Spleen (tissue), 11 donors: ENCODE measurements at regions not wholly inside any gene's neighbourhood (a gene's known extent, or its start where the extent isn't known, plus 50 kb on each side); places are given as distances from the start of the nearest gene placed in this dataset.

Source experiments
- DNase-seq: peaks from one replicate; pipeline ENCODE4 v3.0.0-alpha.2; 2020
- H3K27ac ChIP-seq, 8 donors: fragments of 200-600 bp; sonication (generic) in 7 of 8; 1 replicate in 4 of 8; 2 replicates in 4 of 8; pipeline versions ENCODE4 v1.5.0 to v1.8.0; 2016 to 2021; ENCODE audit warnings: inconsistent platforms in 4 of 8, mild to moderate bottlenecking in 4 of 8, moderate library complexity in 1 of 8
- H3K27me3 ChIP-seq, 7 donors: fragments of 200-600 bp; sonication (generic) in 6 of 7; replicated peaks in 1 of 7; 1 replicate in 4 of 7; 2 replicates in 3 of 7; pipeline versions ENCODE4 v1.5.0 to v1.8.0; 2016 to 2021; ENCODE audit warnings: inconsistent platforms in 3 of 7, mild to moderate bottlenecking in 1 of 7
- H3K36me3 ChIP-seq, 6 donors: fragments of 200-600 bp; sonication (generic) in 5 of 6; 1 replicate in 4 of 6; 2 replicates in 2 of 6; pipeline versions ENCODE4 v1.5.0 to v1.8.0; 2016 to 2021; ENCODE audit warnings: inconsistent platforms in 2 of 6
- H3K4me1 ChIP-seq, 6 donors: fragments of 200-600 bp; sonication (generic) in 5 of 6; 1 replicate in 3 of 6; 2 replicates in 3 of 6; pipeline versions ENCODE4 v1.5.0 to v1.8.0; 2016 to 2021; ENCODE audit warnings: inconsistent platforms in 3 of 6
- H3K4me3 ChIP-seq, 8 donors: fragments of 200-600 bp; sonication (generic) in 7 of 8; 1 replicate in 4 of 8; 2 replicates in 4 of 8; pipeline versions ENCODE4 v1.5.0 to v1.8.0; 2016 to 2021; ENCODE audit warnings: inconsistent platforms in 4 of 8, mild to moderate bottlenecking in 4 of 8, moderate library complexity in 2 of 8
- H3K9me3 ChIP-seq, 8 donors: fragments of 200-600 bp; sonication (generic) in 7 of 8; 1 replicate in 4 of 8; 2 replicates in 4 of 8; pipeline versions ENCODE4 v1.5.0 to v1.8.0; 2016 to 2021; ENCODE audit warnings: inconsistent platforms in 4 of 8
- POLR2A ChIP-seq, 3 donors: fragments of 450-650 bp; IDR thresholded peaks; one replicate each; pipeline ENCODE4 v1.5.1; 2017; ENCODE audit warnings: antibody characterized with exemption in 3 of 3, mild to moderate bottlenecking in 1 of 3
- POLR2AphosphoS5 ChIP-seq, 3 donors: sonication (generic); formaldehyde crosslinking; IDR thresholded peaks; one replicate each; pipeline ENCODE4 v1.5.1; 2017; ENCODE audit warnings: antibody characterized with exemption in 3 of 3
- WGBS, 5 donors: extraction: QIAGEN DNeasy Blood & Tissue Kit in 3 of 5; methylation state at CpG; one replicate each; pipeline versions ENCODE4 v1.1.5 to v1.1.7; 2013 to 2018; 5-methylcytosine and 5-hydroxymethylcytosine counted together
- intact Hi-C: fragments of 100-400 bp; cut with DNase I; formaldehyde crosslinking; loops from one replicate; pipeline ENCODE4 v1.15.0; 2023; ENCODE audit warnings: low total_unique reads
- TF ChIP-seq, protein P1 (sequence below), 11 experiments: fragments of 200-600 bp in 7 of 11; fragments of 450-650 bp in 4 of 11; sonication (generic) in 4 of 11; IDR thresholded peaks in 8 of 11; conservative IDR thresholded peaks in 3 of 11; 1 replicate in 7 of 11; 2 replicates in 4 of 11; pipeline versions ENCODE4 v1.4.0 to v1.8.0; 2016 to 2021; ENCODE audit warnings: antibody characterized with exemption in 11 of 11, inconsistent platforms in 4 of 11, mild to moderate bottlenecking in 1 of 11
- donor health status: healthy with polysubstance abuse.
- donor health status: DM: no; HTN: no; CAD: no; lungs with moderate emphysema.
- donor health status: DM: no; HTN: no; CAD: no.
- donor health status: Bipolar disorder and iron deficiency.
- donor health status: healthy.
- donor health status: DM: no; HTN: no; CAD: no.
- donor health status: DM: yes; HTN: yes; CAD: no.

DNA sequence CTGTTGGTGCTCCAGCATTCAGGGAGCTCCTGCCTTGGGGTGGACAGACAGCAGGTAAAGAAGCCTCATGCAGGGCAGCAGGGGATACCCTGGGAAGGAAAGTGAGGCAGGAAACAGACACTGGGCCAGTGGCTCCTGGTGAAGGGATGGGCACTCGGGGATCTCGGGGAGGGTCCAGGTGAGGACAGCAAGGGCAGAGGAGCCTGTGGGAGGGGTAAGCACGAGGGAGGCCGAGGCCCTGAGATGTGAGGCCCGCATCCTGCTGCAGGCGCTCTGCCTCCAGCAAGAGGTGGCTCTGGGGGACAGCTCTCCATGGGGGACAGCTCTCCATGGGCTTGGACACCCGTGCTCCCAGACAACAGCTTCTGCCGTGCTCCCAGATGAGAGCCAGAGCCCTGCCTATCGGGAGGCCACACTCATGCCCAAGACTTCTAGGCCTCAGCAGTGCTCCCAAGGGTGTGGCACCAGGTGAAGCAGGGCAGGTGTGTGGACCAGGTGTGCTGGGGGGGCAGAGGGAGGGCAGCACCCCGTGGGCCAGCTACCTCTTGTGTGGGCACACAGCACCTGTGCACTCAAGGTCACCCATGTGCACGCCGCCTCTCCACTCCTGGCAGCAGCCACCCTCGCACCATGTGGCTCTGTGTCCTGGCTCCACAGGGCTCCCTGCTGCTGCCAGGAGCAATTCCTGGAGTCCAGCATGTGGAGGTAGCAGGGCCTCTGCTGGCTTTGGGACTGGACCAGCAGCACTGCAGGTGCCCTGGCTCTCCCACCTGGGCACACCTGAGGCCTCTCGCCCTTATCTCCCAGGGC, 93.6 kb upstream of the INSIG1 start:
- H3K9me3 ChIP-seq = no peaks in the 10 kb centered on the region
- H3K36me3 ChIP-seq = no peaks in the 10 kb centered on the region
- no peak overlapping the region for H3K4me3 ChIP-seq
- WGBS, 5 donors = 91 to 98% (median 93%) methylated on average over 9 to 14 of the region's 14 CpGs
- TF ChIP-seq POLR2A (IDR thresholded peaks at IDR 0.05) (no peak), POLR2AphosphoS5 (IDR thresholded peaks at IDR 0.05) (no peak)
- TF ChIP-seq, protein P1, sequence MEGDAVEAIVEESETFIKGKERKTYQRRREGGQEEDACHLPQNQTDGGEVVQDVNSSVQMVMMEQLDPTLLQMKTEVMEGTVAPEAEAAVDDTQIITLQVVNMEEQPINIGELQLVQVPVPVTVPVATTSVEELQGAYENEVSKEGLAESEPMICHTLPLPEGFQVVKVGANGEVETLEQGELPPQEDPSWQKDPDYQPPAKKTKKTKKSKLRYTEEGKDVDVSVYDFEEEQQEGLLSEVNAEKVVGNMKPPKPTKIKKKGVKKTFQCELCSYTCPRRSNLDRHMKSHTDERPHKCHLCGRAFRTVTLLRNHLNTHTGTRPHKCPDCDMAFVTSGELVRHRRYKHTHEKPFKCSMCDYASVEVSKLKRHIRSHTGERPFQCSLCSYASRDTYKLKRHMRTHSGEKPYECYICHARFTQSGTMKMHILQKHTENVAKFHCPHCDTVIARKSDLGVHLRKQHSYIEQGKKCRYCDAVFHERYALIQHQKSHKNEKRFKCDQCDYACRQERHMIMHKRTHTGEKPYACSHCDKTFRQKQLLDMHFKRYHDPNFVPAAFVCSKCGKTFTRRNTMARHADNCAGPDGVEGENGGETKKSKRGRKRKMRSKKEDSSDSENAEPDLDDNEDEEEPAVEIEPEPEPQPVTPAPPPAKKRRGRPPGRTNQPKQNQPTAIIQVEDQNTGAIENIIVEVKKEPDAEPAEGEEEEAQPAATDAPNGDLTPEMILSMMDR (IDR thresholded peaks at IDR 0.05 in 8 of 11, conservative IDR thresholded peaks at IDR 0.05 in 3 of 11) = no peak
- peak overlapping the region in 4 of 8 donors; percentile 86 to 97 (median 92) for H3K27ac ChIP-seq
- no peaks in the 10 kb centered on the region for H3K27me3 ChIP-seq
- H3K4me1 ChIP-seq = peaks cover 0 to 26% (median 15%) of the 10 kb centered on the region in 6 donors
- DNase-seq = peak; percentile 85
- intact Hi-C loops = no loop called here

DNA sequence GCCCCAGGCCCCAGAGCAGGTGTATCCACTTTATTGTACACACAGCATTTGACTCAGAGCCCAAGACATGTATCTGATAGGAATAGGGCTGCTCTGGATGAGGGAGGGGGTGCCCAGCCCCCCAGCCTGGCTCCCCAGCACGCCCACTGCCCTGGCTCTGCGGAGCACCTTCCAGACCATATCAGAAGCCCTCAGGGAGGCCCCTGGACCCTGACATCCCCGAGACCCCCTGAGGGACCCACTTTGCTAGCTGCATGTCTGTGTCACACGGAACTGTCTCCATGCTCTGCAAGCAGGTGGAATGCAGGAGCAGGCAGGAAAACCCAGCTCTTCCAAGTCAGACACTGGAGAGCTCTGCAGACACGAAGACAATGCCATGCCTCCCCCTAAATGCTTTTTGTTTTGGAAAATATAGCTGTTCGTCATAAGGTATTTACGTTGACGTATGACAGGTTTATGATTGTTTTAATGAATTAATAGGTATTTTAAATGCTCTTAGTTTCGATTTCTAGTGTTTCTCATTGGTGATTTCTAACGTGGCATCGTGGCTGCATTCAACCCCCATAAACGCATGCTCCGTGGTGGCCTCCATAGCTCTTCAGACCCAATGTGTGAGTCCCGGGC, 92.8 kb upstream of the INSIG1 start:
- no peaks in the 10 kb centered on the region for H3K9me3 ChIP-seq
- peak overlapping the region in 7 of 8 donors; percentile 34 to 70 (median 42) for H3K4me3 ChIP-seq
- peak; percentile 83 for DNase-seq
- intact Hi-C loops = loop anchor here (5.0 kb wide), 2 partner anchors 92 to 278 kb away; partner anchors contain the start of gene INSIG1
- H3K4me1 ChIP-seq = peaks cover 0 to 28% (median 15%) of the 10 kb centered on the region in 6 donors
- H3K36me3 ChIP-seq = no peaks in the 10 kb centered on the region
- 47 to 56% (median 51%) methylated on average over 14 of the region's 14 CpGs for WGBS, 5 donors
- no peak for TF ChIP-seq POLR2AphosphoS5 (IDR thresholded peaks at IDR 0.05)
- no peak for TF ChIP-seq POLR2A (IDR thresholded peaks at IDR 0.05)
- TF ChIP-seq, protein P1 (IDR thresholded peaks at IDR 0.05 in 8 of 11, conservative IDR thresholded peaks at IDR 0.05 in 3 of 11) = no peak
- peak overlapping the region; percentile 72 to 97 (median 90) for H3K27ac ChIP-seq
- no peaks in the 10 kb centered on the region for H3K27me3 ChIP-seq

DNA sequence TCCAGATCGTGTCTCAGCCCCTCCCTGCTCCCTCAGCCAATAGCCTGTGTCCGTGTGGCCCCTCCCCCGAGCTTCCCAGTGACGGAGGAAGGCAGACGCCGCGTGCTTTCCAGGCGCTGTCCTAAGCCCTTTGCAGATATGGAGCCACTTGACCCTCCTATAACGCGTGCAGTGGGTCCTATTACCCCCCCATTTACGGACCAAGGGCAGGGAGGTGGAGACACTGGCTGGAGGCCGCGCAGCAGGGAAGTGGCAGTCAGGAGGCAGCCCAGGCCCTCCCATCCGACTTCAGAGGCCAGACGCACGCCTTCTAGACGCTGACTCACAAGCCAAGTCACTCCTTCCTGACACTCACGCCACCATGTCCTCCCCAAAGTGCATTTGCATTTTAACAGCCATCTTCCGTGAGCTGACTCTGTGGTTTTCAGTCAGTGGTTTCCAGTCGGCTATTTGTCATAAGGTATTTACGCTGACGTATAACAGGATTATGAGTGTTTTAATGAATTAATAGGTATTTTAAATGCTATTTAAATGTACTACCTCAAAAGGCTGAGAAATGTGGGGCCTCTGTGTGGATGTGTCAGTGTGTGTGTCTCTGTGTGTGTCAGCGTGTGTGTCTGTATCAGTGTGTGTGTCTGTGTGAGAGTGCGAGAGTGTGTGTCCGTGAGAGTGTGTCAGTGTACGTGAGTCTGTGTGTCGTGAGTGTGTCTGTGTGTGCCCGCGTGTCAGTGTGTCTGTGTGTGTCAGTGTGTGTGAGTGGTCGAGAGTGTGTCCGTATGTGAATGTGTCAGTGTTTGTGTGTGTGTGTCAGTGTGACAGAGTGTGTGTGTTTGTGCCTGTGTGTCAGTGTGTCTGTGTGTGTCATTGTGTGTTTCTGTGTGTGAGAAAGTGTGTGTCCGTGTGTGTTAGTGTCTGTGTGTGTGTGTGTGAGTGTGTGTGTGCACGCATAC, 92.0 kb upstream of the INSIG1 start:
- TF ChIP-seq POLR2A (IDR thresholded peaks at IDR 0.05) = peak in 1 of 3 donors; percentile 32
- TF ChIP-seq POLR2AphosphoS5 (IDR thresholded peaks at IDR 0.05) = peak; percentile 91 to 94 (median 93)
- TF ChIP-seq, protein P1 (IDR thresholded peaks at IDR 0.05 in 8 of 11, conservative IDR thresholded peaks at IDR 0.05 in 3 of 11) = peak in 1 of 11 experiments; percentile 25

More for the DNA sequence above, 92.0 kb upstream of the INSIG1 start:
- intact Hi-C loops = loop anchor here (5.0 kb wide), 2 partner anchors 92 to 278 kb away; partner anchors contain the start of gene INSIG1
- peak; percentile 96 for DNase-seq
- 4 to 6% (median 5%) methylated on average over 31 to 33 of the region's 33 CpGs for WGBS, 5 donors
- Histone ChIP-seq H3K4me1 (peaks cover 0 to 30% (median 15%) of the 10 kb centered on the region in 6 donors), H3K4me3 (peak overlapping the region in 7 of 8 donors; percentile 34 to 70 (median 42)), H3K27me3 (no peaks in the 10 kb centered on the region), H3K27ac (peak overlapping the region; percentile 72 to 97 (median 90)), H3K9me3 (no peaks in the 10 kb centered on the region), H3K36me3 (no peaks in the 10 kb centered on the region)
